ENCODE measurements at regions not wholly inside any gene's neighbourhood (a gene's known extent, or its start where the extent isn't known, plus 50 kb on each side); places are given as distances from the start of the nearest gene placed in this dataset.

- TF ChIP-seq CTCF (conservative IDR thresholded peaks at IDR 0.05; ENCODE audit: low read length): no peak
- no peak for TF ChIP-seq EZH2phosphoT487 (IDR thresholded peaks at IDR 0.05; ENCODE audit: borderline replicate concordance)
Measured at GRCh38 chr7:45246339-45246738, 88.7 kb downstream of the RAMP3 start.
